HEK293 (cell line): ENCODE measurements at regions not wholly inside any gene's neighbourhood (a gene's known extent, or its start where the extent isn't known, plus 50 kb on each side); places are given as distances from the start of the nearest gene placed in this dataset.

Experiments
- CTCF ChIA-PET: fragments of 350-600 bp; formaldehyde crosslinking; extraction: SDS; loops from one replicate; lab custom pipeline; 2021; ENCODE audit warnings: antibody characterized with exemption; lab: Yijun Ruan, JAX
- POLR2A ChIA-PET: fragments of 300-600 bp; formaldehyde crosslinking; extraction: SDS; loops from one replicate; lab custom pipeline; 2020; ENCODE audit warnings: antibody characterized with exemption, inconsistent platforms; lab: Yijun Ruan, JAX
- H3K27ac ChIP-seq: fragments of 200-500 bp; sonication (Bioruptor generic); 2 replicates; pipeline ENCODE4 v1.5.1; 2014; ENCODE audit warnings: low read depth, low read length, control low read depth, inconsistent platforms; ENCODE audit errors: extremely low read depth
- H3K36me3 ChIP-seq, 2 experiments: fragments of 200-500 bp in 1 of 2; sonication (Bioruptor generic) in 1 of 2; 1 replicate in 1 of 2; 2 replicates in 1 of 2; pipeline ENCODE4 v1.5.1; 2014 to 2017; ENCODE audit warnings: inconsistent platforms in 2 of 2, low read length in 2 of 2; ENCODE audit not compliant: control insufficient read depth in 2 of 2, insufficient read depth in 1 of 2
- H3K4me1 ChIP-seq: fragments of 200-500 bp; sonication (Bioruptor generic); 2 replicates; pipeline ENCODE4 v1.5.1; 2014; ENCODE audit warnings: mild to moderate bottlenecking, low read length, inconsistent platforms; ENCODE audit not compliant: control insufficient read depth, insufficient read depth
- H3K4me3 ChIP-seq: 2 replicates; pipeline ENCODE4 v1.5.1; 2011; ENCODE audit warnings: low read depth, mild to moderate bottlenecking, control low read depth, low read length, moderate library complexity
- H3K9me3 ChIP-seq: fragments of 200-500 bp; sonication (Bioruptor generic); 2 replicates; pipeline ENCODE4 v1.5.1; 2014; ENCODE audit warnings: low read depth, low read length, inconsistent platforms; ENCODE audit not compliant: control insufficient read depth, insufficient read depth
- EGR2 ChIP-seq: fragments of 450-650 bp; formaldehyde crosslinking; IDR thresholded peaks from 2 replicates; pipeline ENCODE4 v1.5.1; 2016; ENCODE audit warnings: low read depth, missing biosample characterization, missing genetic modification characterization
- MEIS1 ChIP-seq: sonication (generic); formaldehyde crosslinking; IDR thresholded peaks from 2 replicates; pipeline ENCODE4 v1.8.1; 2022; ENCODE audit warnings: missing genetic modification reagents, mild to moderate bottlenecking, borderline replicate concordance
- PATZ1 ChIP-seq: fragments of 450-650 bp; formaldehyde crosslinking; IDR thresholded peaks from 2 replicates; pipeline ENCODE4 v1.5.1; 2016; ENCODE audit warnings: missing biosample characterization, missing genetic modification characterization
- SETDB1 ChIP-seq: IDR thresholded peaks from one replicate; pipeline ENCODE4 v1.6.1; 2017; ENCODE audit warnings: mild to moderate bottlenecking, low read length, moderate library complexity, mixed read lengths; ENCODE audit not compliant: insufficient read length
- ZBTB20 ChIP-seq: fragments of 450-650 bp; formaldehyde crosslinking; IDR thresholded peaks from 2 replicates; pipeline ENCODE4 v1.5.1; 2016; ENCODE audit warnings: missing biosample characterization, missing genetic modification characterization
- ZFP41 ChIP-seq: fragments of 450-650 bp; formaldehyde crosslinking; IDR thresholded peaks from 2 replicates; pipeline ENCODE4 v1.5.1; 2016; ENCODE audit warnings: missing biosample characterization, missing genetic modification characterization, borderline replicate concordance
- ZFP69B ChIP-seq: fragments of 450-650 bp; formaldehyde crosslinking; IDR thresholded peaks from 2 replicates; pipeline ENCODE4 v1.5.1; 2016; ENCODE audit warnings: missing biosample characterization, missing genetic modification characterization
- ZNF423 ChIP-seq: fragments of 450-650 bp; formaldehyde crosslinking; IDR thresholded peaks from 2 replicates; pipeline ENCODE4 v1.5.1; 2016; ENCODE audit warnings: missing biosample characterization, missing genetic modification characterization
- ZNF433 ChIP-seq: fragments of 450-650 bp; formaldehyde crosslinking; IDR thresholded peaks from 2 replicates; pipeline ENCODE4 v1.5.1; 2016; ENCODE audit warnings: missing biosample characterization, missing genetic modification characterization, low read depth
- ZNF660 ChIP-seq: fragments of 450-650 bp; IDR thresholded peaks from 2 replicates; pipeline ENCODE4 v1.5.1; 2018; ENCODE audit warnings: missing biosample characterization, mild to moderate bottlenecking, missing genetic modification characterization
- ZNF707 ChIP-seq: fragments of 450-650 bp; formaldehyde crosslinking; IDR thresholded peaks from 2 replicates; pipeline ENCODE4 v1.5.1; 2016; ENCODE audit warnings: missing biosample characterization, missing genetic modification characterization
- ZNF791 ChIP-seq: fragments of 450-650 bp; formaldehyde crosslinking; IDR thresholded peaks from 2 replicates; pipeline ENCODE4 v1.5.1; 2016; ENCODE audit warnings: missing biosample characterization, missing genetic modification characterization
- ZSCAN18 ChIP-seq: fragments of 450-650 bp; formaldehyde crosslinking; IDR thresholded peaks from 2 replicates; pipeline ENCODE4 v1.5.1; 2016; ENCODE audit warnings: missing biosample characterization, missing genetic modification characterization
- TF ChIP-seq, protein P1 (sequence below): fragments of 450-650 bp; formaldehyde crosslinking; IDR thresholded peaks from 2 replicates; pipeline ENCODE4 v1.5.1; 2016; ENCODE audit warnings: missing biosample characterization, missing genetic modification characterization
- TF ChIP-seq, protein P2 (sequence below): fragments of 450-650 bp; formaldehyde crosslinking; IDR thresholded peaks from 2 replicates; pipeline ENCODE4 v1.5.1; 2017; ENCODE audit warnings: missing biosample characterization, missing genetic modification characterization
- TF ChIP-seq, protein P3 (sequence below): fragments of 450-650 bp; formaldehyde crosslinking; optimal IDR thresholded peaks from 2 replicates; pipeline ENCODE3; 2016; ENCODE audit warnings: missing biosample characterization, mild to moderate bottlenecking, missing genetic modification characterization

- TF ChIP-seq, protein P1, sequence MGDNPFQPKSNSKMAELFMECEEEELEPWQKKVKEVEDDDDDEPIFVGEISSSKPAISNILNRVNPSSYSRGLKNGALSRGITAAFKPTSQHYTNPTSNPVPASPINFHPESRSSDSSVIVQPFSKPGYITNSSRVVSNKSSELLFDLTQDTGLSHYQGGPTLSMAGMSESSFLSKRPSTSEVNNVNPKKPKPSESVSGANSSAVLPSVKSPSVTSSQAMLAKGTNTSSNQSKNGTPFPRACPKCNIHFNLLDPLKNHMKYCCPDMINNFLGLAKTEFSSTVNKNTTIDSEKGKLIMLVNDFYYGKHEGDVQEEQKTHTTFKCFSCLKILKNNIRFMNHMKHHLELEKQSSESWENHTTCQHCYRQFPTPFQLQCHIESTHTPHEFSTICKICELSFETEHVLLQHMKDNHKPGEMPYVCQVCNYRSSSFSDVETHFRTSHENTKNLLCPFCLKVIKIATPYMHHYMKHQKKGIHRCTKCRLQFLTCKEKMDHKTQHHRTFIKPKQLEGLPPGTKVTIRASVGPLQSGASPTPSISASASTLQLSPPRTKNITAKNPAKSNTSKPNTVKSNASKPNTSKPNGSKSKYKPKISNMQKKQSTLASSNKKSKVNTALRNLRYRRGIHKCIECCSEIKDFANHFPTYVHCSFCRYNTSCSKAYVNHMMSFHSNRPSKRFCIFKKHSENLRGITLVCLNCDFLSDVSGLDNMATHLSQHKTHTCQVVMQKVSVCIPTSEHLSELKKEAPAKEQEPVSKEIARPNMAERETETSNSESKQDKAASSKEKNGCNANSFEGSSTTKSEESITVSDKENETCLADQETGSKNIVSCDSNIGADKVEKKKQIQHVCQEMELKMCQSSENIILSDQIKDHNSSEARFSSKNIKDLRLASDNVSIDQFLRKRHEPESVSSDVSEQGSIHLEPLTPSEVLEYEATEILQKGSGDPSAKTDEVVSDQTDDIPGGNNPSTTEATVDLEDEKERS (tag by site-specific recombination): no peak
- TF ChIP-seq ZFP69B: no peak
- no peak for TF ChIP-seq ZBTB20
- TF ChIP-seq ZFP41 (tag by site-specific recombination): no peak
- TF ChIP-seq, protein P2, sequence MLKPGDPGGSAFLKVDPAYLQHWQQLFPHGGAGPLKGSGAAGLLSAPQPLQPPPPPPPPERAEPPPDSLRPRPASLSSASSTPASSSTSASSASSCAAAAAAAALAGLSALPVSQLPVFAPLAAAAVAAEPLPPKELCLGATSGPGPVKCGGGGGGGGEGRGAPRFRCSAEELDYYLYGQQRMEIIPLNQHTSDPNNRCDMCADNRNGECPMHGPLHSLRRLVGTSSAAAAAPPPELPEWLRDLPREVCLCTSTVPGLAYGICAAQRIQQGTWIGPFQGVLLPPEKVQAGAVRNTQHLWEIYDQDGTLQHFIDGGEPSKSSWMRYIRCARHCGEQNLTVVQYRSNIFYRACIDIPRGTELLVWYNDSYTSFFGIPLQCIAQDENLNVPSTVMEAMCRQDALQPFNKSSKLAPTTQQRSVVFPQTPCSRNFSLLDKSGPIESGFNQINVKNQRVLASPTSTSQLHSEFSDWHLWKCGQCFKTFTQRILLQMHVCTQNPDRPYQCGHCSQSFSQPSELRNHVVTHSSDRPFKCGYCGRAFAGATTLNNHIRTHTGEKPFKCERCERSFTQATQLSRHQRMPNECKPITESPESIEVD (tag by site-specific recombination): no peak
- TF ChIP-seq ZNF791 (tag by site-specific recombination): no peak
- no peak for TF ChIP-seq ZNF707 (tag by site-specific recombination)
Measured at GRCh38 chr2:58896638-58897037, 655.5 kb upstream of the FANCL start (continued).

GRCh38 chr2:58895857-58896256 is 654.7 kb upstream of the FANCL start:
- H3K36me3 ChIP-seq: no peaks in the 10 kb centered on the region
- no peaks in the 10 kb centered on the region for H3K4me1 ChIP-seq
- ChIA-PET POLR2A (no interaction called here), CTCF (interaction anchor here (1.6 kb wide), 1 partner anchor 130 kb away, joined by 3 read pairs; no protein-coding TSS in a partner anchor)
- no peak overlapping the region for H3K4me3 ChIP-seq
- H3K9me3 ChIP-seq: no peaks in the 10 kb centered on the region
- TF ChIP-seq ZNF660 (tag by site-specific recombination): no peak
- TF ChIP-seq EGR2 (tag by site-specific recombination): no peak
- no peak for TF ChIP-seq MEIS1
- TF ChIP-seq, protein P3, sequence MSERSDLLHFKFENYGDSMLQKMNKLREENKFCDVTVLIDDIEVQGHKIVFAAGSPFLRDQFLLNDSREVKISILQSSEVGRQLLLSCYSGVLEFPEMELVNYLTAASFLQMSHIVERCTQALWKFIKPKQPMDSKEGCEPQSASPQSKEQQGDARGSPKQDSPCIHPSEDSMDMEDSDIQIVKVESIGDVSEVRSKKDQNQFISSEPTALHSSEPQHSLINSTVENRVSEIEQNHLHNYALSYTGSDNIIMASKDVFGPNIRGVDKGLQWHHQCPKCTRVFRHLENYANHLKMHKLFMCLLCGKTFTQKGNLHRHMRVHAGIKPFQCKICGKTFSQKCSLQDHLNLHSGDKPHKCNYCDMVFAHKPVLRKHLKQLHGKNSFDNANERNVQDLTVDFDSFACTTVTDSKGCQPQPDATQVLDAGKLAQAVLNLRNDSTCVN (tag by site-specific recombination): no peak
- TF ChIP-seq SETDB1: no peak
- TF ChIP-seq ZNF423: no peak
- TF ChIP-seq PATZ1: no peak
- TF ChIP-seq ZNF433 (tag by site-specific recombination): no peak
- TF ChIP-seq ZSCAN18: no peak
- no peak overlapping the region for H3K27ac ChIP-seq
